ENCODE measurements at regions not wholly inside any gene's neighbourhood (a gene's known extent, or its start where the extent isn't known, plus 50 kb on each side); places are given as distances from the start of the nearest gene placed in this dataset.

GRCh38 chr17:79241616-79242015, 167.0 kb downstream of the ENGASE start:
- intact Hi-C loops (cut with DNase I) = no loop called here
- Histone ChIP-seq H3K36me3 (ENCODE audit: control insufficient read depth in 2 of 3, insufficient read depth in 3 of 3, low read length in 3 of 3) (no peaks in the 10 kb centered on the region), H3K27me3 (ENCODE audit: control insufficient read depth, insufficient read depth, low read length) (no peaks in the 10 kb centered on the region), H3K27ac (ENCODE audit: low read depth in 2 of 2, low read length in 2 of 2) (no peak overlapping the region), H3K9ac (ENCODE audit: low read length in 3 of 3) (no peak overlapping the region), H3K4me1 (ENCODE audit: control insufficient read depth in 2 of 3, insufficient read depth in 2 of 3, low read depth in 1 of 3, low read length in 3 of 3) (no peaks in the 10 kb centered on the region), H3K4me3 (ENCODE audit: low read length in 3 of 3) (no peak overlapping the region), H3K9me3 (ENCODE audit: control insufficient read depth in 2 of 3, insufficient read depth in 1 of 3, low read length in 3 of 3) (no peaks in the 10 kb centered on the region)
- no peak for TF ChIP-seq CTCF (IDR thresholded peaks at IDR 0.05; ENCODE audit: borderline replicate concordance, extremely low read depth, insufficient read depth)
- no peak for DNase-seq
- FAIRE-seq = no peak

GRCh38 chr17:79239205-79239604, 164.6 kb downstream of the ENGASE start:
- no peak for TF ChIP-seq CTCF (IDR thresholded peaks at IDR 0.05; ENCODE audit: borderline replicate concordance, extremely low read depth, insufficient read depth)
- no peak for DNase-seq
- no peak for FAIRE-seq
- Histone ChIP-seq H3K27me3 (ENCODE audit: control insufficient read depth, insufficient read depth, low read length) (no peaks in the 10 kb centered on the region), H3K36me3 (ENCODE audit: control insufficient read depth in 2 of 3, insufficient read depth in 3 of 3, low read length in 3 of 3) (no peaks in the 10 kb centered on the region), H3K9me3 (ENCODE audit: control insufficient read depth in 2 of 3, insufficient read depth in 1 of 3, low read length in 3 of 3) (no peaks in the 10 kb centered on the region), H3K4me3 (ENCODE audit: low read length in 3 of 3) (no peak overlapping the region), H3K27ac (ENCODE audit: low read depth in 2 of 2, low read length in 2 of 2) (no peak overlapping the region), H3K4me1 (ENCODE audit: control insufficient read depth in 2 of 3, insufficient read depth in 2 of 3, low read depth in 1 of 3, low read length in 3 of 3) (no peaks in the 10 kb centered on the region), H3K9ac (ENCODE audit: low read length in 3 of 3) (no peak overlapping the region)
- intact Hi-C loops (cut with DNase I) = no loop called here

- Histone ChIP-seq H3K4me3 (ENCODE audit: low read length in 3 of 3) (no peak overlapping the region), H3K36me3 (ENCODE audit: control insufficient read depth in 2 of 3, insufficient read depth in 3 of 3, low read length in 3 of 3) (no peaks in the 10 kb centered on the region), H3K9me3 (ENCODE audit: control insufficient read depth in 2 of 3, insufficient read depth in 1 of 3, low read length in 3 of 3) (no peaks in the 10 kb centered on the region), H3K27me3 (ENCODE audit: control insufficient read depth, insufficient read depth, low read length) (no peaks in the 10 kb centered on the region), H3K9ac (ENCODE audit: low read length in 3 of 3) (no peak overlapping the region), H3K4me1 (ENCODE audit: control insufficient read depth in 2 of 3, insufficient read depth in 2 of 3, low read depth in 1 of 3, low read length in 3 of 3) (no peaks in the 10 kb centered on the region), H3K27ac (ENCODE audit: low read depth in 2 of 2, low read length in 2 of 2) (no peak overlapping the region)
- FAIRE-seq = no peak
- intact Hi-C loops (cut with DNase I) = no loop called here
- no peak for DNase-seq
- no peak for TF ChIP-seq CTCF (IDR thresholded peaks at IDR 0.05; ENCODE audit: borderline replicate concordance, extremely low read depth, insufficient read depth)
These were observed 162.9 kb downstream of the ENGASE start for GRCh38 chr17:79237448-79238053.

- no peaks in the 10 kb centered on the region for H3K4me1 ChIP-seq (ENCODE audit: control insufficient read depth in 2 of 3, insufficient read depth in 2 of 3, low read depth in 1 of 3, low read length in 3 of 3)
- intact Hi-C loops (cut with DNase I) = no loop called here
- no peak for FAIRE-seq
- H3K36me3 ChIP-seq (ENCODE audit: control insufficient read depth in 2 of 3, insufficient read depth in 3 of 3, low read length in 3 of 3) = no peaks in the 10 kb centered on the region
- no peak overlapping the region for H3K4me3 ChIP-seq (ENCODE audit: low read length in 3 of 3)
- no peak overlapping the region for H3K27ac ChIP-seq (ENCODE audit: low read depth in 2 of 2, low read length in 2 of 2)
- no peak for DNase-seq
- no peak overlapping the region for H3K9ac ChIP-seq (ENCODE audit: low read length in 3 of 3)
- no peak for TF ChIP-seq CTCF (IDR thresholded peaks at IDR 0.05; ENCODE audit: borderline replicate concordance, extremely low read depth, insufficient read depth)
- H3K27me3 ChIP-seq (ENCODE audit: control insufficient read depth, insufficient read depth, low read length) = no peaks in the 10 kb centered on the region
- H3K9me3 ChIP-seq (ENCODE audit: control insufficient read depth in 2 of 3, insufficient read depth in 1 of 3, low read length in 3 of 3) = no peaks in the 10 kb centered on the region
These were observed 161.2 kb downstream of the ENGASE start for GRCh38 chr17:79235808-79236207.

Measured in kidney (tissue), 13 donors.